GM19438 (cell line): ENCODE measurements at regions not wholly inside any gene's neighbourhood (a gene's known extent, or its start where the extent isn't known, plus 50 kb on each side); places are given as distances from the start of the nearest gene placed in this dataset.

ENCODE experiments used
- ATAC-seq: cut with Tn5 transposase; IDR thresholded peaks from one replicate; pipeline ENCODE4 v1.9.1; 2021; ENCODE audit warnings: low read depth; ENCODE audit not compliant: unreplicated experiment

DNA sequence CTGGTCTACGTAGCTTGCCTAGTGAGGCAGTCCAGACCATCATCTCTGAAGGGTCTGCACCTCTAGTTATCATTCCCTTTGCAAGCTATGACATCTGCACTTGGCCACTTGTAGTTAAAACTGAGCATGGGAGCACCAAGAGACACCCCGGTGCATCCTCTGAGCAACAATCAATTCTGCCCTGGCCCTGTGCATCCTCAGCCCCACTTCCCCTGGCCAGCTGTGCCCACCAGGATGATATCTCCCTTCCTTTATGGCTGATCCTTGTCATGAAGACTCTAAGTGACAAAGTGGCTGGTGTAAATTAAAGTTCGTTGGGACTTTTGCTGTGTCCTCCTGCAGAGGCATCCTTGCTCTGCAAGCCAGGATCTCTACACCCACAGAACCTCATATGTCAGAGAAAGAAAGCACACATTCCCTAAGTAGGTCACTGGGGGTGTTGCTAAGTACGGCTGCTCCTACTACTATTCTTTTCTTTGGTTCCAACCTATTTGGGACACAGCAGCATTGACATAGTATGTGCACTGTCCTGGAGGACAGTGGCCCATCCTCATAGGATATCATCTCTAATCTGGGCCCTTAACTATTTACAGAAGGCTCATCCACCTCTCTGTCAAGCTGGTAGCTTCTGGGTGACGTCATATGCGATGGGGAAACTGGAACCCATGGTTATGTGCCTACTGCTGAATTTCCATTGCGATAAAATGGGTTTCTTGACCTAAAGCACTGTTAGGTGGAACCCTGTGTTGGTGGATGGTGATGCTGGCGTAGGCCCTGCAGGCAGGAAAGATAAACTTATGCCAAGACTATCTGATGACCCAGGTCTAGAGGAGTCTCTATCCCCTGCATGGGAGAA lies 384.3 kb upstream of the ID2 start:
- no peak for ATAC-seq

DNA sequence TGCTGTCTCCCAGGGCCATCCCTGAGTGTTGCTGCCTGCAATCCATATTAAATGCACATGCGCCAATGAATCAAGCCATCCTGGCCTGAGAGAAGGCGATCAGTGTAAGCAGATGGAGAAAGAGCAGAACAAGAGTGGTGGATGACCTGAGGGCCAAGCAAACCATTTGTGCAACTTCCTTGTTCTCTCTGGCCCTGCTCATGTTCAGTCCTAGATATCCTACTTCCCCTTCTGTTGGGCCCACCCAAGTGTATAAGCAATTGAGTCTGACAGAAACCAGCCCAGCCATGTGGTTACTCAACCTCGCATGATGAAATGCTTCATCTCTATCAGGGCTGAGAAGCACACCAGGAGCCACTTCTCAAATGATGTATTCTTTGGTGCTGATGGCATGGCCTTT lies 383.1 kb upstream of the ID2 start:
- ATAC-seq: no peak

DNA sequence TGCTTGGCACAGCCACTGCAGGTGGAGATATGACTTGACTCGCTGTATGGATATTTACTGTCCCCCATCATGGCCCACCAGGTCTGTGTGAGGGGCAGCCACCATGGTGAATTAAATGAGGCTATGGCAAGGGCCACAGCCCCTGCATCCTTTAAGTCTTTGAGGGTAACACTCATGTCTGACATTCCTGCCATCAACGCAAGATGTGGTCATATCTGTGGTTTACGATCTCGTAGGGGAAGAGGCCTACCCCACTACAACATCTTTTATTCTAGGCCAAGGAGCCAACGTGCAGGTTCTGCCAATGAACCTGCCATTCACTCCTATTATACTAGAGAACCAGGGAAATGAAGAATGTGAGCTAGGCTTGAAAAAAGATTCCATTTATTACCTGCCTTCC lies 381.6 kb upstream of the ID2 start:
- ATAC-seq: no peak

DNA sequence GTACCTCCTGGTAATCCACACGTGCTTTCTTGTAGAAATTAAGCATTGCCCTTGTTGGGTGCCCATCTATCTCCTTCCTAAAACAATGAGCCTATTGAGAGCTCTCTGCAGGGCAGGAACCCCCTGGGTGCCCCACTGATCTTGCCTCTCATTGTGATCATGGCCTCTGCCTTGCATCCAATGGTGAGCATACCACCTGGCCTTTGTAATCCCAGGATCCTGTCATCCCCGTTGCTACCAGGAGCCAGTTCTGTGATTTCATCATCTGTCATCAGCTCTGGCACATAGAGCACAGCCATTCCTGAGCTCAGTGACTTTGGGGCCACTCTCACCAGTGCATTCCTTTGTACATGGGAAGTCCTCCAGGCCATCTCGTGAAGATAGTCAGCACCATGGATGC lies 381.0 kb upstream of the ID2 start:
- ATAC-seq: no peak

DNA sequence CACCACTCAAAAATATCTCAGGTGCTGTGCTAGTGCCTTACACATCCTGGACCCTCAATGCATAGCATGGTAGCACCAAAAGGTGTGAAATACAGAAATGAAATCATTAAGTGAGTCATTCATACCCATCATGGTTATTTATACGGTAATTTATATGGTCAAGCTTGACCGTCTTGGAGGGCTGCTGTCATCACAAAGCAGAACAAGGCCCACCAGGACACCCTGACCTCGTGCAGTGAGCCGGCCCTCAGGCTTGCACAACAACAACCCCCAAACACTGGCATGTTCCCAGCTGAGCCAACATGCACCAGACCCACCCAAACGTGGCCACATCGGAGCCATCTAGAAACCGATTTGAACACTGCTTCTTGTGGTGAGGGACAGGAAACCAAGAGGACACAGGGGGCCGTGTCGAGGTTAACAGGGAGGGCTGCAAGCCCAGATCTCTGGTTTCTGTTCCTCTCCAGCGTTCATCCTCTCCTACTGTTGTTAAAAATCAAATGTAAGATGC lies 378.5 kb upstream of the ID2 start:
- ATAC-seq: peak; percentile 71

DNA sequence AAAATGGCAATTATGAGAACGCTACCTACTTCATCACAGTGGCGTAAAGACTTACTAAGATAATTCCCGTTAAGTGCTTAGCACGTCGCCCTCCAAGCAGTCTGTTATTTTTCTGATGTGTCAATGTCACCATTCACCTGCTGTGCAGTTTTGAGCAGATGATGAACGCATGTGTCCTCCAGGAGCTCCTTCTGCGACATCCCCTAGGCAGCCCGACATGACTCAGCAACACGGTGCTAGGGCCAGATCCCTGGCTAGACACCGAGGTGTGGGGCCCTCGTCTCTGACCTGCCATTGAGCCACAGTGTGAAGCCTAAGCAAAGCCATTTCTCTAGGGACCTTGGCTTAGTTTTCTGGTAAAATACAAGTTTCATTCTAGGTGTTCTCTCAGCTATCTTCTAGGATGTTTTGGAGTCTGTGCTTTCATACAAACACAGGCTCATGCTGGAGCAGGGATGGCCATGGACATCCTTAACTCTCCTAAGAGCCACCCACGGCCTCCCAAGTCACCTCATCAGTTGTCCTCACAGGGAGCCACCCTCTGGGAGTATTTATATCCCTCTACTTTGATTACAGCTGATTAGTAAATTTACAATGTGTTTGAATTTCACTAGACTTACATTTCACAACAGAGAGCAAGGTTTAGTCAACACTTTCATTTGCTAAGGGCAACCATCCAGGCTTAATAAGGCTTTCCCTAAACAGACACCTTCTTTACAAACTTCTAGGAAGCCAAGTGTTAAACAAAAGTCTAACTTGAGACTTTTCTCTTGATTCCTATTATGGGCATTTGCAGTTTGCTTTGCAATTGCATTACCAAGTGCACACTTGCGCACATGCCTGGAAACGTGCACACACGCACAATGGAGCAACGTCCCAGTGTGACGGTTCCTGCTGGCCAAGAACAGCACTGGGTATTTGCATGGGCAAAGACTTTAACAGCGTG lies 376.8 kb upstream of the ID2 start:
- ATAC-seq: no peak

DNA sequence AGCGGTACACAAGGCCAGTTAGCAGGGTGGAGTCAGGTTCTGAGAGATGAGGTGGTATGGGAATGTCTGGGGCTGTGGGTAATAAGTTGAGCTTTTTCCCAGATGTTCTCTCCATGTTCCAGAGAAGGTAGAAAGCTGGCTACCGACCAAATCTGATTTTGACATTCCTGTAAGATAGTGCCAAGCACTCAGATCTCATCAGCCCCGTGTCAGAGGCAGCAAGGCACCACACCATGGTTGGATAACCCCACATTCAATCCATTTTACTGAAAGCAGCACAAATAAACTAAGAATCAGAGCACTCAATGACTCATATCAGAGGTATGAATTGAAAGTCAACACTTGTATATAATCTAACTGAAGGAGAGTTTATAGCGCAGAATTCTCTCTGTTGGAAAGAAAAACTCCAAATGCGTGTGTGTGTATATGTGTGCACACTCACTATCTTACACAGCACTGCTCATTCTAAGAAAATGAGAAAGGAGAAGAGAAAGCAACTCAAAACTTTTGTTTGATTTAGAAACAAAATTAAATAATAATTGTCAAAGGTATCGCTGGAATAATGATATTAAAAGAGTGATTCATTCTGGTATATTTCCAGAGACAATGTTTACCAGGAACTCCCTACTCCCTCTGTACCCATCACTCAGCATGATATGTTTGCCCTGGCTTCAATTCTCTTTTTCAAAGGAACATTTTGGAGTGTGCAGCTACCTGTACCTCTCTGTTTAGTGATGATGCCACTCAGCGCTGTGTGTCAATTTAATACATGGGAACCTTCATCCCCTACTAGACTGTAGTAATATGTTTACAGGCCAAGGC lies 375.1 kb upstream of the ID2 start:
- ATAC-seq: no peak

DNA sequence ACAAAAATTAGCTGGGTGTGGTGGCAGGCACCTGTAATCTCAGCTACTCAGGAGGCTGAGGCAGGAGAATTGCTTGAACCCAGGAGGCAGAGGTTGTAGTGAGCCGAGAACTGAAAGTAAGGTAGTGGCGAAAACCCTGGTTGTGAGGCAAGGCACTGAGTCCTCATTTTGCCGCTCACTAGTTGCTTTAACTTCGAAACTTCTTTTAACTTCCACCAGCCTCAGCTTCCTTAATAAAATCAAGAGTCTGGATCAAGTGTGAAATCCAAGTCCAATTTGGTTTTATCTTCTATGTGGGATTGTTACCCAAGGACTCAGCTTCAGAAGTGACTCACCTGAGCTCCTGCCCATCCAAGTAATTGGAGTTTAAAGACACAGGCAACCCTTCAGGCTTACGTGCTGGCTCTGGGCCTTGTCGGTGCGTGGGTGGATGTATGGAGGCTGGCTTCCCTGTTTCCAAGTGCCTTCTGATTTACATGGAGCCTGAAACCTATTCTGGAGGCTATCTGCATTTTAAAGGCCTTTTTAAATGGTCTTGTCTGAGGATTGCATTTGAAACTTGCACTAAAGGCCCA lies 374.2 kb upstream of the ID2 start:
- ATAC-seq: no peak

DNA sequence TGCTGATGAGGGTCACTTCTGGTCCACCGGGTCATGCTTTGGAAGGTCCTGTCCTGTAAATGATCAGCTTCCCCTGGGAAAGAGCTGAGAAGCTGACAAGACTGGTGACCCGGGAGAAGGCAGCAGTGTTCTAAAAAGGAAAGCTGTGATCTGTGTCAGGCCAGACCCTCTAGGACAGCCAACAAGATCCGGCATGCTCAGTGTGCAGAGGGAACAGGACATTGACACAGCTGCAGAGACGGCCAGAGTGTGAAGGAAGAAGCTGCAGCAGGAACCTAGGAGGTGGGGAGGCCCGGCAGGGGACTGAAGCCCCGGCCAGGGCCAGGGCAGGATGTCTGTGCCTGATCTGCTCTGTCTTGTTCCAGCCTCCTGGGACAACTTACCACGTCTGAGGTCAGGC lies 372.7 kb upstream of the ID2 start:
- ATAC-seq: no peak

DNA sequence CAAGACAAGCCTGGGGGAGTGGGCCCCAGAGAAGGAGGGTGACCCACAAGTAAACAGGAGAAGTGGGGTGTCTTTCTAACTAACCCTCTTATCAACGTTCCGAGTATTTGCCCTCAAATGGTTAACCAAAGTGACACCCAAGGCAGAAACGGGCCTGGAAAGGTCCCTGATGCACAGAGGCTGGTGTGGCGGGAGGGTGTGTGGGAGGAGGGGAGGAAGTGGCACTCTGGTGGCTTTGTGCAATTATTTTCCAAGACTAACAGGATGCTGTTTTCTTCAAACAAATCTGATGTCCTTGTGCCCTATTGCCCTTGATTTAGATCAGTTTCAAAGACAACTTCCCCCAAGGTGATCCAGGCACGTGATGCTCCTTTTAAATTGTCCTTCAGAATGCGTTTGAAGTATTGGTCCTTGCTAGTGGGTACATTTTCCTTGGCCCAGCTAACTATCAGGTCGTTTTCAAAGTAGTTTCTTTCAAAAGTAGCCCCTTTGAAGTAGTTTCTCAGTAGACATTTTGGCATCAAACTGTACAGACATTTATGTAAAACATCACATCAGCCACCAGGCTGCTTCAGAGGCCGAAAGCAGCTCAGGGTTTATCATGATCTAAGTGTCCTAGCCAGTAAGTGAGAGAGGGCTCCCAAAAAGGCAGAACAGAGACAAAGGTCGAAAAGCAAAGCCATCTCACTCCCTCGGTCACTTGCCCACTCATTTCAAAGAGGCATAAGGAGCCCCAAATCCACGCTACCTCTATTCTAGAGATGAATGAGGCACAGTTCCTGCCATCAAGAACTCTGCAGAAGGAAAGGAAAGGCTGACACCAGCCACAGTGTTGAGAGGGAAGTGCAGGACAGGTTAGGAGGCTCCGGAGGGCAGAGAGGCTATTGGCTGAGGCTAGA lies 371.1 kb upstream of the ID2 start:
- ATAC-seq: no peak

DNA sequence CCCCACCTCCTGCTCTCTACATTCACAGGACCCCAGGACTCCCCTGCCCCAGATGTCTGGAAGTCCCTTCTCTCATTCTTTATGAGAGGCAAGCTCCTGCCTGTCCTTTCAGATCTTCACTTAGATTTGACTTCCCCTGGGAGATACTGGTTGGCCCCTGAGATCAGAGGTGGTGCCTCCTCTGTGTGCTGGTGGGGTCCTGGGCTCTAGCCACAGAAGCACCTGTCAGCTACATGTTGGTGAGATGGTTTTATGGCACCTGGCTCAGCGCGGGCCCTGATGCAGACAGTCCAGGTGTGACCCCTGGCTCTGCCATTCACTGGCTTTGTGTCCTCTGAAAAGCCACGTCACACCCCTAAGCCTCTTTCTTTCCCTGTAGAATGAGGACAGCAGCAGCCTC lies 369.6 kb upstream of the ID2 start:
- no peak for ATAC-seq

DNA sequence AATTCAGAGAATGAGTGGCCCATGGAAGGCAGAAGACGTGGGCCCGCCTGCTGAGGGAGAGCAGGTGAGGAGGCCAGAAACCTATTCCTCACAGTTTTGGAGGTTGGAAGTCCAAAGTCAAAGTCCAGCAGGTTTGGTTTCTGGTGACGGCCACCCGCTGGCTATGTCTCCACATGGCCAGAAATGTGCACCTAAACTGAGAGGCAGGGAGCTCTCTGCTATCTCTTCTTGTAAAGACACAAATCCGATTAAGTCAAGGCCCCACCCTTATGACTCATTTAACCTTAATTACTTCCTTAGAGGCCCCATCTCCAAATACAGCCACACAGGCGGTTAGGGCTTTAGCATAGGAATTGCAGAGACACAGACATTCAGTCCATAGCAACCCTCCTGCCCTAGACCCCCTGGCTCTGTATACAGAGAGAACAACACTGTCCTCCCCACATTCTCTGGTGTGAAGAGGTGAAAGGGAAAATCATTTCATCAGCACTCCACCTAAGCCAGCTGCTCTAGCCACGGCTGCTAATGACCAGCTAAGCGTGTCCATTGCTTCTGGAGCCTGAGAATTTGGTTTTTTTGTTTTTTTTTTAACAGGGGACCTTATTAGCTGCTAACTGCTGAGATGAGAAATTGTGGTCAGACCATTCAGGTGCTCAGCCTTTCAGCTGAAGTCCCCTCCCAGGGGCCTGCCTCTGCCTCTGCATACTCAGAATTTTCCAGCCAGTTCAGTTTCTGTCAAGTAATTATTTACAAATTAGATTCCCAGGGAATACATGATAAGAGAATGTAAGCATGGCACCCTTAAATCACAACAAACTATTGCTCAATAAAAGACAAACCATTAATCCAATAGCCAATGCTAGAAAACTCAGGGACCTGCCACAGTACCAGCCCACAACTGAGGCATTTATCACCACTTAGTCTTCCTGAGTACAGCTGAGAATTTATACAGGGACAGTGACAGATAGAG lies 368.7 kb upstream of the ID2 start:
- peak; percentile 94 for ATAC-seq

DNA sequence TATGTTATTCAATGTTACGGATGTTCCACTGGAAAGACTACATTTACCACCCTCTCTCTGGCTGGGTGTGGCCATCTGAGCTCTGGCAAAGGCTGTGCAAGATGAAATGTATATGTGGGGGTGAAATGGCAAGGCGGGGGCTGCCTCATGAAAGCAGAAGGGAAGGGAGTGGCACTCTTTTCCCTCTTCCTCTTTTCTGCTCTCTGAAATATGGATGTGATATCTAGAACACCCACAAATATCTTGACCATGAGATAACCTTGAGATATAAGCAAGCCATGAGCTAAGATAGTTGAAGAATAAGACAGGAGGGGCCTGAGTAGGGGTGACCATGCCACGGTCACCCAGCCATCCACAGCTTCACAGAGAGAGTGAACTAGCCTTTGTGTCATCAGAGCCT lies 367.8 kb upstream of the ID2 start:
- ATAC-seq: no peak

DNA sequence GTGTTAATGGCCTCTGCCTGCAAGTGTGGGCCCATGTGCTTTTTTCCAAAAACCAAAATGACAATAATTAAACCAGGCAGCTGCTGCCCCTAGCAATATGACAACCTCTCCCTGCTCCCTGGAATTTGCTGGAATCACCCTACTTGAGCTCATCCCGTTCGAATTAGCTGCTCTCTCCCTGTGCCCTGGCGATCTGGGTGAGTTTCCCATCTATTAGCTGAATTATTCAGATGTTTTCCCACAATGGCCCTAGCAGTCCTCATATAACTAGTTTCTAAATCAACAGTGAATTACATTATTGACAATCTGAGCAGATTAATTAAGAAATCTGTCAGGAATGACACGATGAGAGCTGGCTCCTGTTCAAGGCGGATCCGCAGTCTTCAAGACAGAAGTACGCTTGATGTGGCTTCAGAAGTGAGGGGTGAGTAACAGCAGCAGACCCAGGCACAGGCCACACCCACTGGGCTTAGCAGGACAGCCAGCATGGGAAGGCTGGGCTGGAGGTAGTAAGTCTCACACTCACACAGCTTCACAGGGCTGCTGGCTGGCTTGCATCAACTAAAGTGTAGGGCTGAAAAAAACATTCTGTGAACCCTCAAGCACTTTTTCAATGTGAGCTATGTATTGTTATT lies 366.2 kb upstream of the ID2 start:
- no peak for ATAC-seq

DNA sequence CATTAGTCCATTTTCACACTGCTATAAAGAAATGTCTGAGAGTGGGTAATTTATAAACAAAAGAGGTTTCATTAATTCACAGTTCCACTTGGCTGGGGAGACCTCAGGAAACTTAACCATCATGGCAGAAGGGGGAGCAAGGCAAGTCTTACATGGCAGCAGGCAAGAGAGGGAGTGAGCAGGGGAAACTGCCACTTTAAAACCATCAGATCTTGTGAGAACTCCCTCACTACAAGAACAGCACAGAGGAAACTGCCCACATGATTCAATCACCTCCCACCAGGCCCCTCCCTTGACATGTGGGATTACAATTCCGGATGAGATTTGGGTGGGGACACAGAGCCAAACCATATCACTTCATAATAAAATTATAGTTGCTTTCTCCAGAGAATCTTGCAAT lies 365.5 kb upstream of the ID2 start:
- ATAC-seq: no peak

DNA sequence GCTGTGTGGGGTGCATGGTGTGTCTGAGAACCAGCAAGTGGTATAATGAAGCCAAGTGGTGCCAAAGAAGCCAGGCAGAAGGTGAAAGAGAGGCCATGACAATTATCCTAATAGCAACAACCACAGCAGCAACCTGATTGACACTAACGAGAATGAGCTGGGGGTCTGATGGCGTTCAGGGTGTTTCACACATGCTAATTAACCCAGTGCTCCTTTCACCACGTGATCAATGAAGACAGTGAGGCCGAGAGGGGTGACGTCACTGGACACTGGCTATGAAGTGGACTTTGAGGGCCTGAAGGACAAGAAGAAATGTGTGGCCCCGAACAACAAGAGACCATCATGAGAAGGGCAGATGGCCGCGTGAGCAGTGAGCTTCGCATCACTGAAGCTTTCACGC lies 364.4 kb upstream of the ID2 start:
- ATAC-seq: no peak

DNA sequence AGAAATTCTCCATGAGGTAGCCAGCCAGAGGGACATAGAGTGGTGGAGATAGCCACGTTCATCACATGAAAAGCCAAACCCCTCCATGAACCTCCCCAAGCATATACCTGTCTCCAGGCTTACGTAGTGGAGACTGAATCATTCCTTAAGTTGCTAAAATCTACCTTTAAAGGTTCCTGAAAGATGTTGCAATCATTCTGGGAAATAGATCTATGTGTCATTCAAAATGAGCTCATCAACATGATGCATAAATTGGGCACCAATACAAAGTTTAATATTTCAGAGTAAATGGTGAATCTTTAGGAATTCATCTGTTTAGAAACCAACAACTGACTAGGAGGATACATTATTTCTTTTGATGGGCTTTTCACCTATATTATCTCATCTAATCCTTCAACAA lies 362.6 kb upstream of the ID2 start:
- ATAC-seq: no peak
